ENCODE measurements at regions not wholly inside any gene's neighbourhood (a gene's known extent, or its start where the extent isn't known, plus 50 kb on each side); places are given as distances from the start of the nearest gene placed in this dataset.

DNA sequence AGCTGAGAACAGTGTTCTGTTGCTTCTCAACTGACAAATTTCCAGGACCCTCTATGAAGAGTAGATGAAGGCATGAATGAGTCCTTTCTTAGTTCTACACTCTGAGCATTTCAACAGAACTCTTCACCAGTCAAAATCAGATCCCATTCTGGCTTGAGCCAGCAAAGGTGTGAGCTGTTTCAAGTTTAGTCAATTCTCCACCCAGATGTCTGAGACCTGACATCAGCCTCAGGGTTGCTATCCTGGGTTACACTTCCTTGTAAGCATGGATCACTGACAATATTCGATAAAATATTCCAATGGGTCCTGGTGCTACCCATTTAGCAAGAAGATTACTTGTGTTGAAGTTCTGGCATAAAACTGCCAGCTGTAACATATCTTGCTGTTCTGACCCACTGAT is 97.6 kb upstream of the PPP2R3A start:
- TF ChIP-seq POLR2AphosphoS5 (IDR thresholded peaks at IDR 0.05; ENCODE audit: low read depth, low read length) (no peak), POLR2A (IDR thresholded peaks at IDR 0.05; ENCODE audit: low read depth, low read length) (no peak)

Data from GM12891 (cell line).